ENCODE measurements at regions not wholly inside any gene's neighbourhood (a gene's known extent, or its start where the extent isn't known, plus 50 kb on each side); places are given as distances from the start of the nearest gene placed in this dataset.

DNA sequence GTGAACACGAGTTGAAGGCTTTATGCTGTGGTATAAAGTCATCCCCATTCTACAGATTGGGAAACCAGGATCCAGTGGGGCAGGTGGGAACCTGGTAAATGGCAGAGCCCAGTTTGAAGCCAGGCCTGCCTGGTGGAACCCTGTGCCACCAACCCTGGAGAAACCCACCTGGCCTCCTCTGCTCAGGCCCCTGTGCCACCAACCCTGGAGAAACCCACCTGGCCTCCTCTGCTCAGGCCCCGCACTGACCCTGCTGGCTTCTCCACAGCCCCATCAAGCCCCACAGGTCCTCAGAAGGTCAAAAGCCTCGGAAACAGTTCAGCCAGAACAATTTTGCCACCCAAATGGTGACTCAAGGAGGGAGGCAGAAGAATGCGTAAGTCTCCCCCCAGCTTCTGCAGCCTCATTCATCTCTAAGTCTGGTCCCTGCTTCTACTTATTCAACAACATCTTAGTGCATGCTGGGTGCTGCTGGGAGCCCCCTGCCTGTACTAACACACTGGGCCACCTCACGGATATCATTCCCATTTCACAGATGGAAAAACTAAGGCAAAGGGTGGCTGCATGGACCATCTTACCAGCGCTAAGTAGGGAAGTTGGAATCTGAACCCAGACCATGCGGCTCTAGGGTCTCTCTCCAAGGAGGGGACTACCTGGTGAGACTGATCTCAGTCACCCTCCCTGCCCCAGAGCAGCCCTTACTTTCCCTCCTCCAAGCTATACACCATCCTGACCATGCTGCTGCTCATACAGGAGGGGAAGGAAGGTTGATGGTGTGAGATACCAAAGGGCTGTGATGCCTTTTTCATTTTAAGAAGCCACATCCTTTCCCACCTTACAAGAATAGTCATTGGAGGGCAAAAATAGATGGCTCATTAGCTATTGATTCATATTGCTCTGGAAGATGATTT is 93.7 kb upstream of the ID2 start:
- H3K27ac Mint-ChIP-seq (ENCODE audit: unreplicated experiment): no peak overlapping the region
- peaks cover 23% of the 10 kb centered on the region for H3K4me1 Mint-ChIP-seq (ENCODE audit: low read depth, unreplicated experiment)
- Histone ChIP-seq H3K4me1 (peaks cover 20% of the 10 kb centered on the region), H3K36me3 (ENCODE audit: control insufficient read depth, insufficient read depth, low read length) (no peaks in the 10 kb centered on the region), H3K4me3 (ENCODE audit: low read depth, low read length) (no peak overlapping the region), H3K27me3 (replicated peaks; ENCODE audit: control insufficient read depth, insufficient read depth, low read length) (no peaks in the 10 kb centered on the region), H3K9me3 (no peaks in the 10 kb centered on the region)
- H3K27me3 Mint-ChIP-seq (ENCODE audit: insufficient read depth, unreplicated experiment): no peaks in the 10 kb centered on the region
- POLR2A ChIA-PET: no interaction called here
- intact Hi-C loops (cut with micrococcal nuclease; ENCODE audit: unreplicated experiment): no loop called here
- CTCF ChIA-PET: no interaction called here
- no TSS peak for BruUV-seq (replicated peaks)
- no peaks in the 10 kb centered on the region for H3K9me3 Mint-ChIP-seq (ENCODE audit: unreplicated experiment)
- no peaks in the 10 kb centered on the region for H3K36me3 Mint-ChIP-seq (ENCODE audit: insufficient read depth, unreplicated experiment)
- no peak for DNase-seq
- H3K4me3 Mint-ChIP-seq (ENCODE audit: unreplicated experiment): no peak overlapping the region
- TF ChIP-seq, protein P1, sequence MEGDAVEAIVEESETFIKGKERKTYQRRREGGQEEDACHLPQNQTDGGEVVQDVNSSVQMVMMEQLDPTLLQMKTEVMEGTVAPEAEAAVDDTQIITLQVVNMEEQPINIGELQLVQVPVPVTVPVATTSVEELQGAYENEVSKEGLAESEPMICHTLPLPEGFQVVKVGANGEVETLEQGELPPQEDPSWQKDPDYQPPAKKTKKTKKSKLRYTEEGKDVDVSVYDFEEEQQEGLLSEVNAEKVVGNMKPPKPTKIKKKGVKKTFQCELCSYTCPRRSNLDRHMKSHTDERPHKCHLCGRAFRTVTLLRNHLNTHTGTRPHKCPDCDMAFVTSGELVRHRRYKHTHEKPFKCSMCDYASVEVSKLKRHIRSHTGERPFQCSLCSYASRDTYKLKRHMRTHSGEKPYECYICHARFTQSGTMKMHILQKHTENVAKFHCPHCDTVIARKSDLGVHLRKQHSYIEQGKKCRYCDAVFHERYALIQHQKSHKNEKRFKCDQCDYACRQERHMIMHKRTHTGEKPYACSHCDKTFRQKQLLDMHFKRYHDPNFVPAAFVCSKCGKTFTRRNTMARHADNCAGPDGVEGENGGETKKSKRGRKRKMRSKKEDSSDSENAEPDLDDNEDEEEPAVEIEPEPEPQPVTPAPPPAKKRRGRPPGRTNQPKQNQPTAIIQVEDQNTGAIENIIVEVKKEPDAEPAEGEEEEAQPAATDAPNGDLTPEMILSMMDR (IDR thresholded peaks at IDR 0.05; ENCODE audit: insufficient read depth in 1 of 2, low read depth in 1 of 2, low read length in 1 of 2, severe bottlenecking in 1 of 2, unreplicated experiment in 1 of 2): no peak

DNA sequence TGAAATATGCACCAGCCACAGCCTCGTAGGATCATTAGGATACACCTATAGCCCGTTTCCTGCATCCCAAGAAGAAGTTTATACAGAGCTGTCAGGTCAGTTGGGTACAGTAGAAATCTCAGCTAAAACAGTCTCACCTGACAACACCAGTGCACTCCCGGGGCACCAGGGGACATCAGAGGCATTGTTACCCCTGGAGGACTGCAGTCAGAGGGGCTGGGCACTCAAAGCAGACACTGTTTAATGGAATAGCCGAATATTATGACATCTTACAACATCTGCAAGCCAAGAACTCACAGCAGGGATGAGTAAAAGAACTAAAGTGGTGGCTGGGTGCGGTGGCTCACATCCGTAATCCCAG is 93.0 kb upstream of the ID2 start:
- Histone ChIP-seq H3K27me3 (replicated peaks; ENCODE audit: control insufficient read depth, insufficient read depth, low read length) (no peaks in the 10 kb centered on the region), H3K9me3 (no peaks in the 10 kb centered on the region), H3K36me3 (ENCODE audit: control insufficient read depth, insufficient read depth, low read length) (no peaks in the 10 kb centered on the region), H3K4me1 (peaks cover 21% of the 10 kb centered on the region), H3K4me3 (ENCODE audit: low read depth, low read length) (no peak overlapping the region)
- Mint-ChIP-seq H3K4me3 (ENCODE audit: unreplicated experiment) (no peak overlapping the region), H3K9me3 (ENCODE audit: unreplicated experiment) (peaks cover 5% of the 10 kb centered on the region), H3K4me1 (ENCODE audit: low read depth, unreplicated experiment) (peaks cover 28% of the 10 kb centered on the region), H3K36me3 (ENCODE audit: insufficient read depth, unreplicated experiment) (no peaks in the 10 kb centered on the region), H3K27ac (ENCODE audit: unreplicated experiment) (no peak overlapping the region), H3K27me3 (ENCODE audit: insufficient read depth, unreplicated experiment) (no peaks in the 10 kb centered on the region)
- POLR2A ChIA-PET: no interaction called here
- TF ChIP-seq, protein P1 (IDR thresholded peaks at IDR 0.05; ENCODE audit: insufficient read depth in 1 of 2, low read depth in 1 of 2, low read length in 1 of 2, severe bottlenecking in 1 of 2, unreplicated experiment in 1 of 2): no peak
- DNase-seq: no peak
- CTCF ChIA-PET: no interaction called here
- BruUV-seq (replicated peaks): no TSS peak
- intact Hi-C loops (cut with micrococcal nuclease; ENCODE audit: unreplicated experiment): no loop called here

DNA sequence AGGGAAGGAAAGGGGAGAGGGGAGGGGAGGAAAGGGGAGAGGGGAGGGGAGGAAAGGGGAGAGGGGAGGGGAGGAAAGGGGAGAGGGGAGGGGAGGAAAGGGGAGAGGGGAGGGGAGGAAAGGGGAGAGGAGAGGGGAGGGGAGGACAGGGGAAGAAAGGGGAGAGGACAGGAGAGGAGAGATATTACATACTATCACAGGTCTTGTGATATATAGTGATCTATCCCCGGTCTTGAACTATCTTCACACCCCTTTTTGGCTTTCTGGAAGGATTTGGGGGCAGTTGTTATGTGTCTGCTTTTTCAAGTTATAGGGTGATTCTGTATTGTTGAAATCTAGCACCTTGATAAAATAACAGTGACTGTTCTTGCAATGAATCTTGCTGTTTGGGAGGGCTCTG is 92.1 kb upstream of the ID2 start:
- Mint-ChIP-seq H3K36me3 (ENCODE audit: insufficient read depth, unreplicated experiment) (no peaks in the 10 kb centered on the region), H3K27ac (ENCODE audit: unreplicated experiment) (no peak overlapping the region), H3K4me1 (ENCODE audit: low read depth, unreplicated experiment) (peaks cover 26% of the 10 kb centered on the region), H3K4me3 (ENCODE audit: unreplicated experiment) (no peak overlapping the region), H3K27me3 (ENCODE audit: insufficient read depth, unreplicated experiment) (no peaks in the 10 kb centered on the region), H3K9me3 (ENCODE audit: unreplicated experiment) (peaks cover 9% of the 10 kb centered on the region)
- Histone ChIP-seq H3K4me3 (ENCODE audit: low read depth, low read length) (no peak overlapping the region), H3K9me3 (no peaks in the 10 kb centered on the region), H3K36me3 (ENCODE audit: control insufficient read depth, insufficient read depth, low read length) (no peaks in the 10 kb centered on the region), H3K27me3 (replicated peaks; ENCODE audit: control insufficient read depth, insufficient read depth, low read length) (no peaks in the 10 kb centered on the region), H3K4me1 (peaks cover 21% of the 10 kb centered on the region)
- no peak for DNase-seq
- BruUV-seq (replicated peaks): no TSS peak
- intact Hi-C loops (cut with micrococcal nuclease; ENCODE audit: unreplicated experiment): no loop called here
- ChIA-PET POLR2A (no interaction called here), CTCF (interaction anchor here (0.8 kb wide), 1 partner anchor 23 kb away, joined by 4 read pairs; no protein-coding TSS in a partner anchor)
- TF ChIP-seq, protein P1 (IDR thresholded peaks at IDR 0.05; ENCODE audit: insufficient read depth in 1 of 2, low read depth in 1 of 2, low read length in 1 of 2, severe bottlenecking in 1 of 2, unreplicated experiment in 1 of 2): no peak

All from Caco-2 (cell line).